ENCODE measurements at regions not wholly inside any gene's neighbourhood (a gene's known extent, or its start where the extent isn't known, plus 50 kb on each side); places are given as distances from the start of the nearest gene placed in this dataset.
"Not testable (repeated sequence)": the region's sequence is repeated elsewhere in the genome, so short reads cannot be mapped to it uniquely, and the experiment has no call there.

- DNase-seq (ENCODE audit: extremely low spot score): no peak
- ChIA-PET POLR2A (no interaction called here), CTCF (interaction anchor here (0.8 to 1.0 kb wide), 3 partner anchors 9 to 14 kb away, joined by 3 to 4 read pairs (median 3); no protein-coding TSS in a partner anchor)
- no peak for TF ChIP-seq CTCF (IDR thresholded peaks at IDR 0.05; ENCODE audit: control extremely low read depth, extremely low read depth, low read depth, missing control alignments)
Measured at GRCh38 chr10:113486531-113486930, 66.3 kb upstream of the HABP2 start.

- ChIA-PET CTCF (interaction anchor here (1.0 kb wide), 1 partner anchor 13 kb away, joined by 3 read pairs; no protein-coding TSS in a partner anchor), POLR2A (no interaction called here)
- no peak for TF ChIP-seq CTCF (IDR thresholded peaks at IDR 0.05; ENCODE audit: control extremely low read depth, extremely low read depth, low read depth, missing control alignments)
- DNase-seq (ENCODE audit: extremely low spot score): no peak
Measured at GRCh38 chr10:113487154-113487553, 65.7 kb upstream of the HABP2 start.

GRCh38 chr10:113488186-113488585 lies 64.7 kb upstream of the HABP2 start:
- no peak for TF ChIP-seq CTCF (IDR thresholded peaks at IDR 0.05; ENCODE audit: control extremely low read depth, extremely low read depth, low read depth, missing control alignments)
- no peak for DNase-seq (ENCODE audit: extremely low spot score)
- CTCF ChIA-PET: no interaction called here

GRCh38 chr10:113489522-113489921 lies 63.3 kb upstream of the HABP2 start:
- CTCF ChIA-PET; POLR2A ChIA-PET; DNase-seq (ENCODE audit: extremely low spot score): not testable (repeated sequence)

More at GRCh38 chr10:113488186-113488585, 64.7 kb upstream of the HABP2 start:
- POLR2A ChIA-PET: no interaction called here

GRCh38 chr10:113491967-113492565 lies 60.8 kb upstream of the HABP2 start:
- no peak for DNase-seq (ENCODE audit: extremely low spot score)
- ChIA-PET POLR2A (no interaction called here), CTCF (no interaction called here)
- no peak for TF ChIP-seq CTCF (IDR thresholded peaks at IDR 0.05; ENCODE audit: control extremely low read depth, extremely low read depth, low read depth, missing control alignments)

GRCh38 chr10:113493195-113493594 lies 59.7 kb upstream of the HABP2 start:
- no peak for DNase-seq (ENCODE audit: extremely low spot score)
- no peak for TF ChIP-seq CTCF (IDR thresholded peaks at IDR 0.05; ENCODE audit: control extremely low read depth, extremely low read depth, low read depth, missing control alignments)
- ChIA-PET CTCF (no interaction called here), POLR2A (no interaction called here)

GRCh38 chr10:113493882-113494301 lies 59.0 kb upstream of the HABP2 start:
- no peak for TF ChIP-seq CTCF (IDR thresholded peaks at IDR 0.05; ENCODE audit: control extremely low read depth, extremely low read depth, low read depth, missing control alignments)
- ChIA-PET CTCF (no interaction called here), POLR2A (no interaction called here)
- DNase-seq (ENCODE audit: extremely low spot score): no peak
